ENCODE measurements at regions not wholly inside any gene's neighbourhood (a gene's known extent, or its start where the extent isn't known, plus 50 kb on each side); places are given as distances from the start of the nearest gene placed in this dataset.

GRCh38 chr6:56804996-56805395 is 149.9 kb upstream of the BEND6 start:
- Histone ChIP-seq H3K4me1 (ENCODE audit: control insufficient read depth in 2 of 2, insufficient read depth in 2 of 2, low read length in 2 of 2) (no peaks in the 10 kb centered on the region), H3K9me3 (ENCODE audit: control insufficient read depth in 2 of 2, insufficient read depth in 1 of 2, low read length in 1 of 2) (no peaks in the 10 kb centered on the region), H3K36me3 (ENCODE audit: control insufficient read depth in 2 of 2, insufficient read depth in 2 of 2, low read length in 1 of 2) (no peaks in the 10 kb centered on the region), H3K4me3 (ENCODE audit: low read length in 2 of 2) (no peak overlapping the region), H3K27me3 (ENCODE audit: control insufficient read depth in 2 of 2, insufficient read depth in 1 of 2, low read length in 1 of 2) (no peaks in the 10 kb centered on the region), H3K27ac (ENCODE audit: low read depth in 1 of 2, low read length in 1 of 2) (no peak overlapping the region)
- no peak for DNase-seq (ENCODE audit: low read depth in 6 of 9, low spot score in 9 of 9)
- WGBS = 90% methylated on average over 1 of the region's 1 CpG

- Histone ChIP-seq H3K36me3 (ENCODE audit: control insufficient read depth in 2 of 2, insufficient read depth in 2 of 2, low read length in 1 of 2) (no peaks in the 10 kb centered on the region), H3K4me3 (ENCODE audit: low read length in 2 of 2) (no peak overlapping the region), H3K4me1 (ENCODE audit: control insufficient read depth in 2 of 2, insufficient read depth in 2 of 2, low read length in 2 of 2) (no peaks in the 10 kb centered on the region), H3K9me3 (ENCODE audit: control insufficient read depth in 2 of 2, insufficient read depth in 1 of 2, low read length in 1 of 2) (no peaks in the 10 kb centered on the region), H3K27me3 (ENCODE audit: control insufficient read depth in 2 of 2, insufficient read depth in 1 of 2, low read length in 1 of 2) (no peaks in the 10 kb centered on the region), H3K27ac (ENCODE audit: low read depth in 1 of 2, low read length in 1 of 2) (no peak overlapping the region)
- WGBS = 93% methylated on average over 2 of the region's 2 CpGs
- no peak for DNase-seq (ENCODE audit: low read depth in 6 of 9, low spot score in 9 of 9)
These were observed 151.3 kb upstream of the BEND6 start for GRCh38 chr6:56803594-56803993.

GRCh38 chr6:56802584-56802983 is 152.3 kb upstream of the BEND6 start:
- H3K36me3 ChIP-seq (ENCODE audit: control insufficient read depth in 2 of 2, insufficient read depth in 2 of 2, low read length in 1 of 2) = no peaks in the 10 kb centered on the region
- H3K4me1 ChIP-seq (ENCODE audit: control insufficient read depth in 2 of 2, insufficient read depth in 2 of 2, low read length in 2 of 2) = no peaks in the 10 kb centered on the region
- no peak for DNase-seq (ENCODE audit: low read depth in 6 of 9, low spot score in 9 of 9)
- no peaks in the 10 kb centered on the region for H3K9me3 ChIP-seq (ENCODE audit: control insufficient read depth in 2 of 2, insufficient read depth in 1 of 2, low read length in 1 of 2)
- H3K4me3 ChIP-seq (ENCODE audit: low read length in 2 of 2) = no peak overlapping the region
- H3K27ac ChIP-seq (ENCODE audit: low read depth in 1 of 2, low read length in 1 of 2) = no peak overlapping the region
- WGBS = 77% methylated on average over 2 of the region's 2 CpGs
- H3K27me3 ChIP-seq (ENCODE audit: control insufficient read depth in 2 of 2, insufficient read depth in 1 of 2, low read length in 1 of 2) = no peaks in the 10 kb centered on the region

- no peaks in the 10 kb centered on the region for H3K36me3 ChIP-seq (ENCODE audit: control insufficient read depth in 2 of 2, insufficient read depth in 2 of 2, low read length in 1 of 2)
- no peak for DNase-seq (ENCODE audit: low read depth in 6 of 9, low spot score in 9 of 9)
- H3K4me1 ChIP-seq (ENCODE audit: control insufficient read depth in 2 of 2, insufficient read depth in 2 of 2, low read length in 2 of 2) = no peaks in the 10 kb centered on the region
- H3K4me3 ChIP-seq (ENCODE audit: low read length in 2 of 2) = no peak overlapping the region
- 86% methylated on average over 3 of the region's 3 CpGs for WGBS
- no peaks in the 10 kb centered on the region for H3K9me3 ChIP-seq (ENCODE audit: control insufficient read depth in 2 of 2, insufficient read depth in 1 of 2, low read length in 1 of 2)
- H3K27ac ChIP-seq (ENCODE audit: low read depth in 1 of 2, low read length in 1 of 2) = no peak overlapping the region
- H3K27me3 ChIP-seq (ENCODE audit: control insufficient read depth in 2 of 2, insufficient read depth in 1 of 2, low read length in 1 of 2) = no peaks in the 10 kb centered on the region
These were observed 154.9 kb upstream of the BEND6 start for GRCh38 chr6:56799989-56800388.

- Histone ChIP-seq H3K9me3 (ENCODE audit: control insufficient read depth in 2 of 2, insufficient read depth in 1 of 2, low read length in 1 of 2) (no peaks in the 10 kb centered on the region), H3K36me3 (ENCODE audit: control insufficient read depth in 2 of 2, insufficient read depth in 2 of 2, low read length in 1 of 2) (no peaks in the 10 kb centered on the region), H3K4me1 (ENCODE audit: control insufficient read depth in 2 of 2, insufficient read depth in 2 of 2, low read length in 2 of 2) (no peaks in the 10 kb centered on the region), H3K27me3 (ENCODE audit: control insufficient read depth in 2 of 2, insufficient read depth in 1 of 2, low read length in 1 of 2) (no peaks in the 10 kb centered on the region), H3K27ac (ENCODE audit: low read depth in 1 of 2, low read length in 1 of 2) (no peak overlapping the region), H3K4me3 (ENCODE audit: low read length in 2 of 2) (no peak overlapping the region)
- WGBS = 97% methylated on average over 2 of the region's 2 CpGs
- DNase-seq (ENCODE audit: low read depth in 6 of 9, low spot score in 9 of 9) = no peak
These were observed 155.5 kb upstream of the DST start for GRCh38 chr6:56798163-56798562.

GRCh38 chr6:56796196-56796532 is 153.5 kb upstream of the DST start:
- WGBS = 93% methylated on average over 1 of the region's 1 CpG
- no peaks in the 10 kb centered on the region for H3K9me3 ChIP-seq (ENCODE audit: control insufficient read depth in 2 of 2, insufficient read depth in 1 of 2, low read length in 1 of 2)
- H3K27ac ChIP-seq (ENCODE audit: low read depth in 1 of 2, low read length in 1 of 2) = no peak overlapping the region
- H3K36me3 ChIP-seq (ENCODE audit: control insufficient read depth in 2 of 2, insufficient read depth in 2 of 2, low read length in 1 of 2) = no peaks in the 10 kb centered on the region
- DNase-seq (ENCODE audit: low read depth in 6 of 9, low spot score in 9 of 9) = no peak
- no peak overlapping the region for H3K4me3 ChIP-seq (ENCODE audit: low read length in 2 of 2)
- H3K27me3 ChIP-seq (ENCODE audit: control insufficient read depth in 2 of 2, insufficient read depth in 1 of 2, low read length in 1 of 2) = no peaks in the 10 kb centered on the region
- H3K4me1 ChIP-seq (ENCODE audit: control insufficient read depth in 2 of 2, insufficient read depth in 2 of 2, low read length in 2 of 2) = no peaks in the 10 kb centered on the region

GRCh38 chr6:56795466-56796195 is 152.9 kb upstream of the DST start:
- no peak overlapping the region for H3K4me3 ChIP-seq (ENCODE audit: low read length in 2 of 2)
- WGBS = 96% methylated on average over 6 of the region's 6 CpGs
- no peaks in the 10 kb centered on the region for H3K27me3 ChIP-seq (ENCODE audit: control insufficient read depth in 2 of 2, insufficient read depth in 1 of 2, low read length in 1 of 2)
- no peaks in the 10 kb centered on the region for H3K9me3 ChIP-seq (ENCODE audit: control insufficient read depth in 2 of 2, insufficient read depth in 1 of 2, low read length in 1 of 2)
- H3K36me3 ChIP-seq (ENCODE audit: control insufficient read depth in 2 of 2, insufficient read depth in 2 of 2, low read length in 1 of 2) = no peaks in the 10 kb centered on the region
- H3K27ac ChIP-seq (ENCODE audit: low read depth in 1 of 2, low read length in 1 of 2) = no peak overlapping the region
- H3K4me1 ChIP-seq (ENCODE audit: control insufficient read depth in 2 of 2, insufficient read depth in 2 of 2, low read length in 2 of 2) = no peaks in the 10 kb centered on the region
- DNase-seq (ENCODE audit: low read depth in 6 of 9, low spot score in 9 of 9) = no peak

- H3K4me1 ChIP-seq (ENCODE audit: control insufficient read depth in 2 of 2, insufficient read depth in 2 of 2, low read length in 2 of 2) = no peaks in the 10 kb centered on the region
- no peaks in the 10 kb centered on the region for H3K9me3 ChIP-seq (ENCODE audit: control insufficient read depth in 2 of 2, insufficient read depth in 1 of 2, low read length in 1 of 2)
- no peak overlapping the region for H3K27ac ChIP-seq (ENCODE audit: low read depth in 1 of 2, low read length in 1 of 2)
- H3K27me3 ChIP-seq (ENCODE audit: control insufficient read depth in 2 of 2, insufficient read depth in 1 of 2, low read length in 1 of 2) = no peaks in the 10 kb centered on the region
- H3K4me3 ChIP-seq (ENCODE audit: low read length in 2 of 2) = no peak overlapping the region
- H3K36me3 ChIP-seq (ENCODE audit: control insufficient read depth in 2 of 2, insufficient read depth in 2 of 2, low read length in 1 of 2) = no peaks in the 10 kb centered on the region
- DNase-seq (ENCODE audit: low read depth in 6 of 9, low spot score in 9 of 9) = no peak
These were observed 151.7 kb upstream of the DST start for GRCh38 chr6:56794421-56794820.

GRCh38 chr6:56793938-56794337 is 151.2 kb upstream of the DST start:
- H3K36me3 ChIP-seq (ENCODE audit: control insufficient read depth in 2 of 2, insufficient read depth in 2 of 2, low read length in 1 of 2) = no peaks in the 10 kb centered on the region
- H3K4me3 ChIP-seq (ENCODE audit: low read length in 2 of 2) = no peak overlapping the region
- H3K9me3 ChIP-seq (ENCODE audit: control insufficient read depth in 2 of 2, insufficient read depth in 1 of 2, low read length in 1 of 2) = no peaks in the 10 kb centered on the region
- no peak overlapping the region for H3K27ac ChIP-seq (ENCODE audit: low read depth in 1 of 2, low read length in 1 of 2)
- no peaks in the 10 kb centered on the region for H3K27me3 ChIP-seq (ENCODE audit: control insufficient read depth in 2 of 2, insufficient read depth in 1 of 2, low read length in 1 of 2)
- 95% methylated on average over 2 of the region's 2 CpGs for WGBS
- no peaks in the 10 kb centered on the region for H3K4me1 ChIP-seq (ENCODE audit: control insufficient read depth in 2 of 2, insufficient read depth in 2 of 2, low read length in 2 of 2)
- no peak for DNase-seq (ENCODE audit: low read depth in 6 of 9, low spot score in 9 of 9)

GRCh38 chr6:56790414-56790813 is 147.7 kb upstream of the DST start:
- no peak for DNase-seq (ENCODE audit: low read depth in 6 of 9, low spot score in 9 of 9)
- no peaks in the 10 kb centered on the region for H3K27me3 ChIP-seq (ENCODE audit: control insufficient read depth in 2 of 2, insufficient read depth in 1 of 2, low read length in 1 of 2)
- no peaks in the 10 kb centered on the region for H3K9me3 ChIP-seq (ENCODE audit: control insufficient read depth in 2 of 2, insufficient read depth in 1 of 2, low read length in 1 of 2)
- peak overlapping the region in 1 of 2 donors; percentile 33 for H3K27ac ChIP-seq (ENCODE audit: low read depth in 1 of 2, low read length in 1 of 2)
- H3K4me3 ChIP-seq (ENCODE audit: low read length in 2 of 2) = no peak overlapping the region
- H3K36me3 ChIP-seq (ENCODE audit: control insufficient read depth in 2 of 2, insufficient read depth in 2 of 2, low read length in 1 of 2) = no peaks in the 10 kb centered on the region
- no peaks in the 10 kb centered on the region for H3K4me1 ChIP-seq (ENCODE audit: control insufficient read depth in 2 of 2, insufficient read depth in 2 of 2, low read length in 2 of 2)
